Progenitor cell of endocrine pancreas (in vitro differentiated cells): ENCODE measurements at regions not wholly inside any gene's neighbourhood (a gene's known extent, or its start where the extent isn't known, plus 50 kb on each side); places are given as distances from the start of the nearest gene placed in this dataset.

Source experiments
- DNase-seq: peaks from one replicate; pipeline ENCODE4 v3.0.0; 2021; ENCODE audit warnings: low spot score; ENCODE audit not compliant: unreplicated experiment
- H3K27ac Mint-ChIP-seq: 2 replicates; pipeline ENCODE4 v1.8.0; 2021; ENCODE audit warnings: mild to moderate bottlenecking, moderate library complexity, mixed read lengths
- H3K27me3 Mint-ChIP-seq: 2 replicates; pipeline ENCODE4 v1.8.0; 2021; ENCODE audit warnings: mixed read lengths
- H3K36me3 Mint-ChIP-seq: 2 replicates; pipeline ENCODE4 v1.8.0; 2022; ENCODE audit warnings: mixed read lengths; ENCODE audit not compliant: insufficient read depth
- H3K4me1 Mint-ChIP-seq: 2 replicates; pipeline ENCODE4 v1.8.0; 2021; ENCODE audit warnings: low read depth, mixed read lengths
- H3K4me3 Mint-ChIP-seq: 2 replicates; pipeline ENCODE4 v1.8.0; 2021; ENCODE audit warnings: low read depth, mild to moderate bottlenecking, moderate library complexity, mixed read lengths
- H3K9me3 Mint-ChIP-seq: 2 replicates; pipeline ENCODE4 v1.8.0; 2021; ENCODE audit warnings: low read depth, mixed read lengths
- CTCF ChIP-seq: fragments of 200-600 bp; sonication (generic); IDR thresholded peaks from one replicate; pipeline ENCODE4 v1.5.0; 2021; ENCODE audit warnings: antibody characterized with exemption, mild to moderate bottlenecking; ENCODE audit not compliant: unreplicated experiment

- TF ChIP-seq CTCF = no peak
- Mint-ChIP-seq H3K4me1 (peaks cover 33% of the 10 kb centered on the region), H3K27ac (peak overlapping the region; percentile 63), H3K4me3 (no peak overlapping the region), H3K36me3 (no peaks in the 10 kb centered on the region), H3K9me3 (no peaks in the 10 kb centered on the region), H3K27me3 (peaks cover 7% of the 10 kb centered on the region)
- no peak for DNase-seq
Observed at GRCh38 chr15:77810130-77810571, 177.4 kb upstream of the LINGO1 start.

GRCh38 chr15:77808581-77809177 is 176.0 kb upstream of the LINGO1 start:
- H3K4me1 Mint-ChIP-seq = peaks cover 37% of the 10 kb centered on the region
- DNase-seq = no peak
- H3K9me3 Mint-ChIP-seq = no peaks in the 10 kb centered on the region
- H3K36me3 Mint-ChIP-seq = no peaks in the 10 kb centered on the region
- H3K4me3 Mint-ChIP-seq = no peak overlapping the region
- peaks cover 7% of the 10 kb centered on the region for H3K27me3 Mint-ChIP-seq
- no peak overlapping the region for H3K27ac Mint-ChIP-seq
- no peak for TF ChIP-seq CTCF

GRCh38 chr15:77808075-77808474 is 175.4 kb upstream of the LINGO1 start:
- peaks cover 35% of the 10 kb centered on the region for H3K4me1 Mint-ChIP-seq
- H3K9me3 Mint-ChIP-seq = no peaks in the 10 kb centered on the region
- no peak overlapping the region for H3K4me3 Mint-ChIP-seq
- H3K36me3 Mint-ChIP-seq = no peaks in the 10 kb centered on the region
- no peak for DNase-seq
- no peak for TF ChIP-seq CTCF
- H3K27me3 Mint-ChIP-seq = peaks cover 7% of the 10 kb centered on the region
- no peak overlapping the region for H3K27ac Mint-ChIP-seq

- no peak for TF ChIP-seq CTCF
- Mint-ChIP-seq H3K27me3 (peaks cover 7% of the 10 kb centered on the region), H3K9me3 (no peaks in the 10 kb centered on the region), H3K4me1 (peaks cover 36% of the 10 kb centered on the region), H3K4me3 (no peak overlapping the region), H3K27ac (no peak overlapping the region), H3K36me3 (no peaks in the 10 kb centered on the region)
- no peak for DNase-seq
Observed at GRCh38 chr15:77807611-77808010, 174.9 kb upstream of the LINGO1 start.

GRCh38 chr15:77807115-77807514 is 174.4 kb upstream of the LINGO1 start:
- Mint-ChIP-seq H3K4me1 (peaks cover 36% of the 10 kb centered on the region), H3K9me3 (no peaks in the 10 kb centered on the region), H3K27me3 (peaks cover 7% of the 10 kb centered on the region), H3K27ac (no peak overlapping the region), H3K36me3 (no peaks in the 10 kb centered on the region), H3K4me3 (no peak overlapping the region)
- DNase-seq = no peak
- TF ChIP-seq CTCF = no peak
